ENCODE measurements at regions not wholly inside any gene's neighbourhood (a gene's known extent, or its start where the extent isn't known, plus 50 kb on each side); places are given as distances from the start of the nearest gene placed in this dataset.
"Not testable (repeated sequence)": the region's sequence is repeated elsewhere in the genome, so short reads cannot be mapped to it uniquely, and the experiment has no call there.

DNA sequence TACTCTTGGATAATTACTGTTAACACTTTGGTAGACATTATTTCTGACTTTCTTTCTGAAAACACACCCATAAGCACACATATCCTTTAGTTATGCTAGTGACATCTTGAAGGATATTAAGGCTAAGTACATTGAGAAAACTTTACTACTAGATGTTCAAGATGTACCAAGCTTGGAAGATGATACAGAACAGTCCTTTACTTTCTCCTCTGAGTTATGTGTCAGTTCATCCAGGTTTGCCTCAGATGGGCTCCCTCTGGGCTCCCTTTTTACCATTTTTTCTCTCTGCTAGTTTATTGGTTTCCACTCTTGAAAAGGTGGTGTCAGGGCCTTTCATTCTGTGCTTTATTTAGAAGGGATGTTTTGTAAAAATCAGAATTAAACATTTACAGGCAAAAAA, 172.3 kb downstream of the S1PR1 start:
- DNase-seq (ENCODE audit: low read depth in 3 of 3, low spot score in 1 of 3), result no peak

DNA sequence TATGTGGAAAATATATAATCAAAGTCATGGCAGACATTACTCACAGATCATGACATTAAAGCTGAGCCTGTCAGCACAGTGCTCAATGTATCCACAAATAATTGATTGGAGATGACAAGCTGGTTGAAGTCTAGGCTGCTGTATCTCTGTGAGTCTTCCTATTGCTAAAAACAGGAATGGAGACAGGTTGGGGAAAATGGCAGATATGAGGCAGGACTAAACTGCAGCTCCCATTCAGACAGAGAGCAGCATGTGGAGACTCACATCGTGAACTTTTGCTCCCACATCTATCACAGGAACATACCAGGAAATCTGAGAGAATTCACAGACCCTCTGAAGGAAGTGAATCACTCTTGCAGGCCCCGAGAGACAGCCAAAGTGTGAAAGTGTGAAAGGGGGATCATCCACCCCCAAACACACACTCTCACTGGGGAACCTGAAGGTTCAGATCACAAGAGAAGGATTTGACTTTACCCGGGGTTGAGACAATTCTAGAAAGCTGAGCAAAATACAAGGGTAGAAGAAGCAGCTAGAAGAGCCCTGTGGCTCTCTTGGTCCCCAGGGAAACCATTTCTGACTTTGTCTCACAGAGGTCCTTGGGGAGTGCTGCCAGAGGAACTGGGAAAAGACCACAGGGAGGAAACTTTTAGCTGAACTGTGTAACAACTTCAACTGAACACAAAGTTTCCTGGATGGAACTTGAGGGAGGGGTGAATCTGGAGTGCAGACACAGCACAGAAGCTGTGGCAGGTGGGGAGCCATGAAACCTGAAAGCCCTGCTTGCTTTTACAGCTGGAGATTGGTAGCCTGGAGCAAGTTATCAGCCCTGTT, 173.4 kb downstream of the S1PR1 start:
- no peak for DNase-seq (ENCODE audit: low read depth in 3 of 3, low spot score in 1 of 3)

DNA sequence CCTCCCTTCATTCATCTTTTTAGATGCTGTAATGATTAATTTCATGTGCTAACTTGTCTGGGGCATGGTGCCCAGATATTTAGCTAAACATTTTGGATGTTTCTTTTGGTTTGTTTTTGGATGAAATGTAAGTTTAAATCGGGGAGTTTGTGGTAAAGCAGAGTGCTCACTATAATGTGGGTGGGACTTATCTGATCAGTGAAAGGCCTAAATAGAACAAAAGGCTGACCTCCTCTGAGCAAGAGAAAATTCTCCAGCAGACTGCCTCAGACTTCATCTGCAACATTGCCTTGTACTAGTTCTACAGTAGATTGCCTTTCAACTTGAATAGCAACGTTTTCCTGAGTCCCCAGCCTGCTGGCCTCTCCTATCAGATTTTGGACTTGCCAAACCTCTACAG, 183.6 kb downstream of the S1PR1 start:
- no peak for DNase-seq (ENCODE audit: low read depth in 3 of 3, low spot score in 1 of 3)

DNA sequence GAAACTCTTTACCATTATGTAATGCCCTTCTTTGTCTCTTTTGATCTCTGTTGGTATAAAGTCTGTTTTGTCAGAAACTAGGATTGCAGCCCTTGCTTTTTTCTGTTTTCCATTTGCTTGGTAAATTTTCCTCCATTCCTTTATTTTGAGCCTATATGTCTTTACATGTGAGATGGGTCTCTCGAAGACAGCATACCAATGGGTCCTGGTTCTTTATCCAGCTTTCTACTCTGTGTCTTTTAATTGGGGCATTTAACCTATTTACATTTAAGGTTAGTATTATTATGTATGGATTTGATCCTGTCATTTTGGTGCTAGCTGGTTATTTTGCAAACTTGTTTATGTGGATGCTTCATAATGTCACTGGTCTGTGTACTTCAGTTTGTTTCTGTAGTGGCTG, 191.3 kb downstream of the S1PR1 start:
- not testable (repeated sequence) for DNase-seq (ENCODE audit: low read depth in 3 of 3, low spot score in 1 of 3)

DNA sequence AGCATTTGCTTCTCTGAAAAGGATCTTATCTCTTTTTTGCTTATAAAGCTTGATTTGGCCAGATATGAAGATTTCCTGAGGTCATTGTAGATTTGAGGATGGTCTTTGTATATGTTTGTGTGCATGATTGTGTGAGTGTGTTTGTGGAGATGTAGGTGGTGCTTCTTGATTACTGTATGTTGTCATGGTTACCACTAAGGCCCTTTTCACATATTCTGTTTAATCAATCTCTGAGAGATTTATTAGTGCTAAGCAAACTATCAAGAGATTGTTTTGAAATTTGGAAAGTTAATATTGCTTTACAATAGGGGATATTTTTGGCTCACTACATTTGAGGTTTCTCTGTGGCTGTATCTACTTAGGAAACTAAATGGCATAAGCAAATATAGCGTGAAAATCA, 191.7 kb downstream of the S1PR1 start:
- DNase-seq (ENCODE audit: low read depth in 3 of 3, low spot score in 1 of 3), result no peak

DNA sequence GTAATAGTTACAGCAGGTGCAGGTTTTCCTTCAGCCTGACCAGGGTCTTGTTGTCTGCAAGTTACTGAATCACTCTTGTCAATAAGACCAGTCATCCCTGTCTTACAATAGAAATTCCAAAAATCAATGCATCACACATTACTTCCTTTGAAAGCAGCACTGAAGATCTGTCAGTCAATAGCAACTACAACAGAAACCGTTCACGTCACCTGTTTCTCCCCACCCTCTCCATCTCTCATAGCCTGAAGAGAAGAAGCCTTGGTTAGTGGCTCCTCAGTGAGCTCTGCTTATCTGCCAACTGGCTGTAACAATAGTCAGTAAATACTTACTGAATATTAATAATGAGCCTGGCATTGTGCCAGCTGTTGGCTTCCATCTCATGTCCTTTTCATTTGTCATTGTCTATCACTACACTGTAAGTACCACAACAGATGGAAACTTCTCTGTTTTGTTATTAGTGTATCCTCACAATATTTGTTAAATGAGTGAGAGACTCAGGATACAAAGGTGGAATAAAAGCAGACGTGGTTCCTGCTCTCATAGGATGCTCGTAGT, 195.2 kb downstream of the S1PR1 start:
- DNase-seq (ENCODE audit: low read depth in 3 of 3, low spot score in 1 of 3), result no peak

DNA sequence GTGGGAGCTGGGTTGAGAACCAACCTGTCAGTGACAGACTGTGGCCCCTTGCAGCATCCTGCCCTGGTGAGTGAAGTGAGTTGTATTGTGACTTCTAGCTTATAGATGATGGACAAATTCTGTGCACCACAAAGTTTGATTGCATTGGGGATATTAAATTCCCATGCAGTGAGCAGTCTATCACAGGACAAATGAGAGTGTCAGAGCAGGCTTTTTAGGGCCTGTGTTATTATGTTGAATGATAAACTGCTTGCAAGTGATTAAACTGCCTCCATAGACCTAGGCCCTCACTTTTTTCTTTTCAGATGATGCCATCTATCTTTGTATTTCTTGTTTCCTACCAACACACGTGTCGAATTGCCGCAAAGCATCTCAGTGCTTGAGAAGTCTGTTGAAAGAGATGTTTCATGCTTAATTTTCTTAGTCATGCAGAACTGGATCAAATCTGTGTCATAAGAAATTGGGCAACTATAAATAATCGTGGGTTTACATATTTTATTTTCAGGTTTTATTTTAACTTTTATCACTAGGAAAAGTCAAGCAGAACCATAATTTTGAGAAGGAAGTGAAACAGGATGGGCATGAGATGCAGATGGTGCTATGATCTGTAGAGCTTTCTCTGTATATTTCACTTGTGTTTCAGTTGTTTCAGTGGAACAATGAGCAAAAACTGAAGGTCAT, 199.2 kb downstream of the S1PR1 start:
- no peak for DNase-seq (ENCODE audit: low read depth in 3 of 3, low spot score in 1 of 3)

DNA sequence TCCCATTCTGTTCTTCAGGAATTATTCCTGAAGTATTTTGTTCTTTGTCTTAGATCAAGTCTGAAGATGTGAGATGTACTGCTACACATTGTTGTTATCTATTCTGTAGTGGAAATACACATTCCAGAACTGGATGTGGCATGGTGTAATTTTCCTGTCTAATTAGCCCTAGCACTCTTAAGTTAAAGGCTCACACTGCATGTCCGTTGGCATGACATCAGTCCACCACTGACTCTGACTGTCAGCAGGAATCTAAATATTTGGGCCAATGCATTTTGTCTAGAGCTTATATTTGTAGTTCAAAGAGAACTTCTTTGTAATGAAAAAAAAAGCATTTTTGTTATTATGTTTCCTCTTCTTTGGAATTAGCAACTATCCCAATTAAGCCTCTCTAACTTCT, 201.0 kb downstream of the S1PR1 start:
- DNase-seq (ENCODE audit: low read depth in 3 of 3, low spot score in 1 of 3), result no peak

GRCh38 chr1:101438359-101438758, 201.5 kb downstream of the S1PR1 start:
- no peak for DNase-seq (ENCODE audit: low read depth in 3 of 3, low spot score in 1 of 3)

DNA sequence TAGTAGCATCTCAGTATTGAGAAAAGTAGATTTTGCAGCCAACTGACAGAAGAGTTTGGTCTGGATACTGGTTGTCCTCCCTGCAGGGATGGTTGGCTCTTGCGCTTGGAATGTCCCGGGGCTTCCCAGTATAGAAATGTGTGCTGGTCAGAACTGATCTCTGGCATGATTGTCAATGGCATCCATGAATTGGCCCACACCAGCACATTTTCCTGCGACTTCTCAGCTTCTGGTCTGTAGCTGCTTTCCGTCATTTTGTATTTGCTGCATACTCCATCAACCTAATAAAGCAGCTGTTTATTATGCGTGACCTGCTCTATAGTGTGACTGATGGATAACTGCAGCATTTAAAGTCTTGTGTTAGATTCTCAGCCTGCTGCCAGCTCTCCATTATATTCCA, 203.7 kb downstream of the S1PR1 start:
- DNase-seq (ENCODE audit: low read depth in 3 of 3, low spot score in 1 of 3), result no peak

- no peak for DNase-seq (ENCODE audit: low read depth in 3 of 3, low spot score in 1 of 3)
These were observed 207.6 kb downstream of the S1PR1 start for GRCh38 chr1:101444381-101444780.

DNA sequence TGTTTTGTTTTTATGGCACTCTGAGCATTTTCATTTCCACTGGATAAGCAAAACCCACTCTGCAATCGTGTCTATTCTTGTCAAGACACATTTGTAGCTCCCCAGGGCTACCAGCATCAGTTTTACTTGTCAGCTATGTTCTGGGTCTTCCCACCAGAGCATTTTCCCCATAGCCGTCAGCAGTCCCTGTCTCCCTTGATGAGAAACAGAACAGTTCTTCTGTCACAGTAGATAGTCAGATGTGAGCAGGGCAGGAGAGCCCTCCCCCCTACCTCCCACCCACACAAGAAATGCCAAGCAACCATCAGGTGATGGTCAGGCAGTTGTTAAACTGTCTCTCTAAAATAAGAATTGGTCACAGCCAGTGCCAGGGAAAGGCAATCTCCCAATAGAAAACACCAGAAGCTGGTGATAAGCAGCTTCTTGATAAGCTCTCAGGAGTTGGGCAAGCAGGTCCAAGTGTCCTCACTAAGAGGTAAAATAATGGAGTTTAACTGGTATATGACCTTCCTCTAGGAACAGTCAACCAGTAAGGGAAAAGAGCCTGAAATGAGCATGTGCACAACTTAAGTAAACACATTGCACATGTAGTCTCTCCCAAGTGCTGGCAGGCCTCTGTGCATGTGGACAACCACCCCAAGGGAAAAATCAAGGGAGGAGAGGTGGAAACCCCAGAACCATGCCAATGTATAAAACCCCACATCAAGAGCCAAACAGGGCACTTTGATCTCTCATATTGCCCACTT, 208.2 kb downstream of the S1PR1 start:
- DNase-seq (ENCODE audit: low read depth in 3 of 3, low spot score in 1 of 3), result no peak

GRCh38 chr1:101448018-101448417, 211.2 kb downstream of the S1PR1 start:
- no peak for DNase-seq (ENCODE audit: low read depth in 3 of 3, low spot score in 1 of 3)

GRCh38 chr1:101450691-101451090, 213.9 kb downstream of the S1PR1 start:
- DNase-seq (ENCODE audit: low read depth in 3 of 3, low spot score in 1 of 3), result not testable (repeated sequence)

DNA sequence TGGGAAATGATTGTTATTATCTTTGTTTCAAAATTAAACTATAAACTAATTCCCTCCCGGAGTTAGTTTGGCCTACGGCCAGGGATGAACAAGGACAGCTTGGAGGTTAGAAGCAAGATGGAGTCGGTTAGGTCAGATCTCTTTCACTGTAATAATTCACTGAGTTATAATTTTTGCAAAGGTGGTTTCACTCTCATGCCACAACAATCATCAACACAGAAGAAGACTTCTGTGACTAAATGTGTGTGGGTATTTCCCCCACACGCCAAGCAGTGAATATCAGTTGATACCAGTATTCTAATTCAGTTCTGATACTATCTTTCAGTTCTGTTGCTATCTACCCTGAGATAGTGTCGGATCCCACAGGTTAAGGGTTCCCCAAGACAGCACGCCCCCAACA, 215.1 kb downstream of the S1PR1 start:
- DNase-seq (ENCODE audit: low read depth in 3 of 3, low spot score in 1 of 3), result no peak

DNA sequence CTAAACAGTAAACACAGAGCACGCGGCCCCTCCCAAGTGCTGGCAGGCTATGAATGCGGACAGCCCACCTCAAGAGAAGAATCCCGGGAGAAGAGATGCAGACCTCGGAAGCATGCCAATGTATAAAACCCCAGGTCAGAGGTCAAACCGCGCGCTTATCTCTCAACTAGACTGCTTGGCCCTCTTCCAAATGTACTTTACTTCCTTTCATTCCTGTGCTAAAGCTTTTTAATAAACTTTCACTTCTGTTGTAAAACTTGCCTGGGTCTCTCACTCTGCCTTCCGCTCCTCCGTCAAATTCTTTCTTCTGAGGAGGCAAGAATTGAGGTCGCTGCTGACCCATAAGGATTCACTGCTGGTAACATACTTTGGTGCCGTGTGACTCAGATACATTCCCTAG, 216.0 kb downstream of the S1PR1 start:
- DNase-seq (ENCODE audit: low read depth in 3 of 3, low spot score in 1 of 3), result no peak

GRCh38 chr1:101453844-101454243, 217.0 kb downstream of the S1PR1 start:
- DNase-seq (ENCODE audit: low read depth in 3 of 3, low spot score in 1 of 3), result no peak

- DNase-seq (ENCODE audit: low read depth in 3 of 3, low spot score in 1 of 3), result no peak
These were observed 218.3 kb downstream of the S1PR1 start for GRCh38 chr1:101455166-101455565.

DNA sequence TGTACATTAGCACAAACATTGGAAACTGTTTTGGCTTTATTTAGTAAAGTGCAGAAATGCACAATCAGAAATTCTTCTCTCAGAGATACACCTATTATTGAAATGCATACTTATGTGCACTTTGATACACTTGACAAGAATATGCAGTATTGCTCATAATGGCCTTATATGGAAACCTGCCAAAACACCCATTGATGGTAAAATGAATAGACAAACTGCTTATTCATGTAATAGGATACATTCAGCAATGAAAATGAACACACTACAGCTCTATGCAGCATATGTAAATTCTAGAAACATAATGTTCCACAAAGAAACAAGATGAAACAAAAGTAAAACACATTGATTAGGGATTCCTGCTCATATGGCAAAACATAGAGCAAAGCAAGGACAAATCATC, 223.9 kb downstream of the S1PR1 start:
- DNase-seq (ENCODE audit: low read depth in 3 of 3, low spot score in 1 of 3), result no peak

DNA sequence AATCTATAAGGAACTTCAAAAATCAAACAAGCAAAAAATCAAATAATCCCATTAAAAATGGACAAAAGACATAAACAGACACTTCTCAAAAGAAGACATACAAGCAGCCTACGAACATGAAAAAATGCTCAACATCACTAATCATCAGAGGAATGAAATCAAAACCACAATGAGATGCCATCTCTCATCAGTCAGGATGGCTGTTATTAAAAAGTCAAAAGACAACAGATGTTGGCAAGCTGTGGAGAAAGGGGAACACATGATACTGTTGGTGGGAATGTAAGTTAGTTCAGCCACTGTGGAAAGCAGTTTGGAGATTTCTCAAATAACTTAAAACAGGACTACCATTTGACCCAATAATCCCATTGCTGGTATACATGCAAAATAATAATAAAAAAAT, 226.4 kb downstream of the S1PR1 start:
- DNase-seq (ENCODE audit: low read depth in 3 of 3, low spot score in 1 of 3), result no peak

- no peak for DNase-seq (ENCODE audit: low read depth in 3 of 3, low spot score in 1 of 3)
These were observed 229.1 kb downstream of the S1PR1 start for GRCh38 chr1:101465941-101466340.
